IMR-90 (cell line): ENCODE measurements at regions not wholly inside any gene's neighbourhood (a gene's known extent, or its start where the extent isn't known, plus 50 kb on each side); places are given as distances from the start of the nearest gene placed in this dataset.

Experiments
- ATAC-seq: fragments of 200-7000 bp; cut with Tn5 transposase; 2 replicates; pipeline ENCODE4 v1.9.1; 2020; ENCODE audit warnings: low read depth, mild to moderate bottlenecking, moderate library complexity
- BruUV-seq: library from RNA; stranded (reverse); fragments of 400-500 nt; replicated peaks from 2 replicates; lab custom pipeline; 2021; lab: Mats Ljungman, UMichigan
- CTCF ChIA-PET: fragments of 300-600 bp; formaldehyde crosslinking; extraction: SDS; loops from one replicate; lab custom pipeline; 2021; ENCODE audit warnings: antibody characterized with exemption; lab: Yijun Ruan, JAX
- POLR2A ChIA-PET: fragments of 300-600 bp; sonication (Branson Sonifier 250); formaldehyde crosslinking; loops from one replicate; lab custom pipeline; 2022; ENCODE audit warnings: antibody characterized with exemption; ENCODE audit not compliant: unreplicated experiment; lab: Charles Lee
- DNase-seq: peaks from one replicate; pipeline ENCODE4 v3.0.0; 2013
- H2AFZ ChIP-seq: replicated peaks from 2 replicates; pipeline ENCODE3; 2013; ENCODE audit warnings: low read length, mild to moderate bottlenecking; ENCODE audit not compliant: poor library complexity
- H2AK5ac ChIP-seq: 2 replicates; pipeline ENCODE4 v1.6.1; 2013; ENCODE audit warnings: low read depth, low read length, inconsistent platforms
- H2AK9ac ChIP-seq: replicated peaks from 2 replicates; pipeline ENCODE3; 2013; ENCODE audit warnings: mild to moderate bottlenecking, low read depth, low read length, moderate library complexity; ENCODE audit not compliant: poor library complexity
- H2BK120ac ChIP-seq: 2 replicates; pipeline ENCODE4 v1.6.1; 2013; ENCODE audit warnings: low read depth, low read length, inconsistent platforms
- H2BK15ac ChIP-seq: 3 replicates; pipeline ENCODE4 v1.6.1; 2013; ENCODE audit warnings: low read depth, low read length, inconsistent platforms
- H2BK20ac ChIP-seq: 2 replicates; pipeline ENCODE4 v1.6.1; 2013; ENCODE audit warnings: low read depth, mild to moderate bottlenecking, inconsistent platforms, low read length, moderate library complexity
- H2BK5ac ChIP-seq: 2 replicates; pipeline ENCODE4 v1.6.1; 2013; ENCODE audit warnings: mild to moderate bottlenecking, low read depth, low read length, inconsistent platforms; ENCODE audit not compliant: poor library complexity, severe bottlenecking
- H3K14ac ChIP-seq: replicated peaks from 2 replicates; pipeline ENCODE4 v1.6.1; 2013; ENCODE audit warnings: low read depth, low read length, inconsistent platforms
- H3K18ac ChIP-seq: 2 replicates; pipeline ENCODE4 v1.6.1; 2013; ENCODE audit warnings: low read depth, low read length, control low read depth
- H3K23ac ChIP-seq: 2 replicates; pipeline ENCODE4 v1.6.1; 2013; ENCODE audit warnings: low read depth, low read length, inconsistent platforms
- H3K27ac ChIP-seq: 2 replicates; pipeline ENCODE4 v1.5.1; 2013; ENCODE audit warnings: mild to moderate bottlenecking, control low read depth, low read length; ENCODE audit not compliant: insufficient read depth
- H3K27me3 ChIP-seq: 2 replicates; pipeline ENCODE4 v1.6.1; 2013; ENCODE audit warnings: low read length; ENCODE audit not compliant: control insufficient read depth, insufficient read depth
- H3K36me3 ChIP-seq: 2 replicates; pipeline ENCODE4 v1.6.1; 2013; ENCODE audit warnings: low read length, mixed read lengths; ENCODE audit not compliant: control insufficient read depth, insufficient read depth
- H3K4ac ChIP-seq: 2 replicates; pipeline ENCODE4 v1.6.1; 2013; ENCODE audit warnings: low read depth, low read length, inconsistent platforms
- H3K4me1 ChIP-seq: 2 replicates; pipeline ENCODE4 v1.6.1; 2013; ENCODE audit warnings: low read length, mixed read lengths; ENCODE audit not compliant: control insufficient read depth, insufficient read depth
- H3K4me2 ChIP-seq: 2 replicates; pipeline ENCODE4 v1.6.1; 2013; ENCODE audit warnings: low read depth, mild to moderate bottlenecking, control low read depth, low read length, moderate library complexity
- H3K4me3 ChIP-seq: 2 replicates; pipeline ENCODE4 v1.5.1; 2013; ENCODE audit warnings: low read depth, mild to moderate bottlenecking, control low read depth, low read length, moderate library complexity; ENCODE audit not compliant: insufficient read depth
- H3K56ac ChIP-seq: 2 replicates; pipeline ENCODE4 v1.6.1; 2013; ENCODE audit warnings: low read length, inconsistent platforms; ENCODE audit not compliant: insufficient read depth; ENCODE audit errors: extremely low read depth
- H3K79me1 ChIP-seq, 2 experiments: 2 replicates each; pipeline ENCODE4 v1.6.1; 2013; ENCODE audit warnings: low read length in 2 of 2, inconsistent platforms in 1 of 2, low read depth in 1 of 2
- H3K9ac ChIP-seq: 2 replicates; pipeline ENCODE4 v1.6.1; 2013; ENCODE audit warnings: low read depth, low read length, control low read depth
- H3K9me1 ChIP-seq: 2 replicates; pipeline ENCODE4 v1.6.1; 2013; ENCODE audit warnings: low read length, inconsistent platforms; ENCODE audit not compliant: insufficient read depth
- H3K9me3 ChIP-seq: 2 replicates; pipeline ENCODE4 v1.6.1; 2013; ENCODE audit warnings: low read length; ENCODE audit not compliant: control insufficient read depth, insufficient read depth
- H4K20me1 ChIP-seq: 2 replicates; pipeline ENCODE4 v1.6.1; 2013; ENCODE audit warnings: low read length, inconsistent platforms; ENCODE audit not compliant: insufficient read depth
- H4K5ac ChIP-seq: 2 replicates; pipeline ENCODE4 v1.6.1; 2013; ENCODE audit warnings: mild to moderate bottlenecking, low read depth, low read length, control low read depth
- H4K8ac ChIP-seq, 2 experiments: 2 replicates each; pipeline ENCODE4 v1.6.1; 2013; ENCODE audit warnings: low read depth in 2 of 2, low read length in 2 of 2, control low read depth in 1 of 2, inconsistent platforms in 1 of 2
- H4K91ac ChIP-seq: 2 replicates; pipeline ENCODE4 v1.6.1; 2013; ENCODE audit warnings: low read depth, low read length, inconsistent platforms; ENCODE audit not compliant: insufficient read depth
- CEBPB ChIP-seq: IDR thresholded peaks from 2 replicates; pipeline ENCODE4 v1.6.1; 2012; ENCODE audit warnings: low read depth, low read length, improper control_type of control experiment
- CHD1 ChIP-seq: IDR thresholded peaks from 2 replicates; pipeline ENCODE4 v1.6.1; 2012; ENCODE audit warnings: low read depth, low read length, improper control_type of control experiment
- FOS ChIP-seq: fragments of 150-350 bp; IDR thresholded peaks from 2 replicates; pipeline ENCODE4 v1.6.1; 2016; ENCODE audit warnings: low read depth, low read length
- MAFK ChIP-seq: IDR thresholded peaks from 2 replicates; pipeline ENCODE4 v1.6.1; 2012; ENCODE audit warnings: low read depth, low read length, improper control_type of control experiment
- MAZ ChIP-seq: IDR thresholded peaks from 2 replicates; pipeline ENCODE4 v1.6.1; 2012; ENCODE audit warnings: low read depth, mild to moderate bottlenecking, low read length, improper control_type of control experiment, moderate library complexity, borderline replicate concordance
- MXI1 ChIP-seq: IDR thresholded peaks from 2 replicates; pipeline ENCODE4 v1.6.1; 2012; ENCODE audit warnings: low read depth, mild to moderate bottlenecking, low read length, moderate library complexity, borderline replicate concordance
- POLR2A ChIP-seq: IDR thresholded peaks from 2 replicates; pipeline ENCODE4 v1.6.1; 2012; ENCODE audit warnings: mild to moderate bottlenecking, low read depth, low read length
- RAD21 ChIP-seq: IDR thresholded peaks from 2 replicates; pipeline ENCODE4 v1.6.1; 2012; ENCODE audit warnings: low read length, improper control_type of control experiment
- RCOR1 ChIP-seq: IDR thresholded peaks from 2 replicates; pipeline ENCODE4 v1.6.1; 2012; ENCODE audit warnings: mild to moderate bottlenecking, low read length, improper control_type of control experiment; ENCODE audit not compliant: insufficient replicate concordance
- RFX5 ChIP-seq: IDR thresholded peaks from 2 replicates; pipeline ENCODE4 v1.8.0; 2012; ENCODE audit warnings: low read depth, mild to moderate bottlenecking, low read length, moderate library complexity
- SMC3 ChIP-seq: fragments of 150-350 bp; IDR thresholded peaks from 2 replicates; pipeline ENCODE4 v1.6.1; 2016; ENCODE audit warnings: low read depth, mild to moderate bottlenecking, antibody characterized with exemption, low read length, moderate library complexity
- WGBS, 2 experiments: methylation state at CpG; one replicate each; pipeline versions ENCODE4 v1.1.5 to v1.1.7; 2013; ENCODE audit warnings: missing lambda C conversion rate in 2 of 2; ENCODE audit not compliant: insufficient read length in 1 of 2; ENCODE audit errors: extremely low coverage in 2 of 2; 5-methylcytosine and 5-hydroxymethylcytosine counted together
- dilution Hi-C: fragments of 300-500 bp; cut with HindIII; formaldehyde crosslinking; loops from one replicate; pipeline ENCODE4 v1.14.3; 2018; ENCODE audit warnings: low sequenced_read_pairs; ENCODE audit not compliant: unreplicated experiment
- in situ Hi-C: fragments of 300-500 bp; cut with MboI; formaldehyde crosslinking; loops from 3 replicates; pipeline ENCODE4 v1.14.3; 2019; ENCODE audit warnings: low sequenced_read_pairs, inconsistent platforms, mixed read lengths
- intact Hi-C: fragments of 100-400 bp; cut with micrococcal nuclease; formaldehyde crosslinking; loops from 2 replicates; pipeline ENCODE4 v1.10.0; 2022
- TF ChIP-seq, protein P1 (sequence below): conservative IDR thresholded peaks from 2 replicates; pipeline ENCODE4 v1.5.1; 2012; ENCODE audit warnings: mild to moderate bottlenecking, low read depth, low read length, improper control_type of control experiment
- TF ChIP-seq, protein P2 (sequence below): fragments of 150-350 bp; IDR thresholded peaks from 2 replicates; pipeline ENCODE4 v1.6.1; 2016; ENCODE audit warnings: low read depth, mild to moderate bottlenecking, low read length, moderate library complexity, borderline replicate concordance

- Histone ChIP-seq H3K4me2 (no peak overlapping the region), H3K4me1 (no peaks in the 10 kb centered on the region), H3K4ac (no peak overlapping the region), H3K9me1 (no peaks in the 10 kb centered on the region), H3K14ac (no peak overlapping the region), H3K36me3 (no peaks in the 10 kb centered on the region), H3K23ac (no peak overlapping the region), H3K18ac (no peak overlapping the region), H3K9me3 (peaks cover 3% of the 10 kb centered on the region), H2BK120ac (no peak overlapping the region), H2AFZ (no peak overlapping the region), H2AK9ac (no peak overlapping the region), H4K91ac (no peak overlapping the region), H3K56ac (no peak overlapping the region), H2BK20ac (no peak overlapping the region), H2AK5ac (no peak overlapping the region), H3K9ac (no peak overlapping the region), H2BK5ac (no peak overlapping the region), H4K20me1 (no peaks in the 10 kb centered on the region), H3K4me3 (no peak overlapping the region), H2BK15ac (no peak overlapping the region), H4K8ac (no peak overlapping the region), H4K5ac (no peak overlapping the region), H3K79me1 (no peaks in the 10 kb centered on the region), H3K27ac (no peak overlapping the region), H3K27me3 (no peaks in the 10 kb centered on the region)
- BruUV-seq: no TSS peak
- ATAC-seq (no peak), DNase-seq (no peak)
- intact Hi-C loops: no loop called here
- POLR2A ChIA-PET: no interaction called here
- TF ChIP-seq MXI1 (no peak), MAFK (no peak), SMC3 (no peak), FOS (no peak), POLR2A (no peak), CEBPB (no peak), RAD21 (no peak), CHD1 (no peak), MAZ (no peak), RFX5 (no peak), RCOR1 (no peak)
- TF ChIP-seq, protein P1, sequence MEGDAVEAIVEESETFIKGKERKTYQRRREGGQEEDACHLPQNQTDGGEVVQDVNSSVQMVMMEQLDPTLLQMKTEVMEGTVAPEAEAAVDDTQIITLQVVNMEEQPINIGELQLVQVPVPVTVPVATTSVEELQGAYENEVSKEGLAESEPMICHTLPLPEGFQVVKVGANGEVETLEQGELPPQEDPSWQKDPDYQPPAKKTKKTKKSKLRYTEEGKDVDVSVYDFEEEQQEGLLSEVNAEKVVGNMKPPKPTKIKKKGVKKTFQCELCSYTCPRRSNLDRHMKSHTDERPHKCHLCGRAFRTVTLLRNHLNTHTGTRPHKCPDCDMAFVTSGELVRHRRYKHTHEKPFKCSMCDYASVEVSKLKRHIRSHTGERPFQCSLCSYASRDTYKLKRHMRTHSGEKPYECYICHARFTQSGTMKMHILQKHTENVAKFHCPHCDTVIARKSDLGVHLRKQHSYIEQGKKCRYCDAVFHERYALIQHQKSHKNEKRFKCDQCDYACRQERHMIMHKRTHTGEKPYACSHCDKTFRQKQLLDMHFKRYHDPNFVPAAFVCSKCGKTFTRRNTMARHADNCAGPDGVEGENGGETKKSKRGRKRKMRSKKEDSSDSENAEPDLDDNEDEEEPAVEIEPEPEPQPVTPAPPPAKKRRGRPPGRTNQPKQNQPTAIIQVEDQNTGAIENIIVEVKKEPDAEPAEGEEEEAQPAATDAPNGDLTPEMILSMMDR: no peak
- TF ChIP-seq, protein P2, sequence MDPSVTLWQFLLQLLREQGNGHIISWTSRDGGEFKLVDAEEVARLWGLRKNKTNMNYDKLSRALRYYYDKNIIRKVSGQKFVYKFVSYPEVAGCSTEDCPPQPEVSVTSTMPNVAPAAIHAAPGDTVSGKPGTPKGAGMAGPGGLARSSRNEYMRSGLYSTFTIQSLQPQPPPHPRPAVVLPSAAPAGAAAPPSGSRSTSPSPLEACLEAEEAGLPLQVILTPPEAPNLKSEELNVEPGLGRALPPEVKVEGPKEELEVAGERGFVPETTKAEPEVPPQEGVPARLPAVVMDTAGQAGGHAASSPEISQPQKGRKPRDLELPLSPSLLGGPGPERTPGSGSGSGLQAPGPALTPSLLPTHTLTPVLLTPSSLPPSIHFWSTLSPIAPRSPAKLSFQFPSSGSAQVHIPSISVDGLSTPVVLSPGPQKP: no peak
- dilution Hi-C loops: no loop called here
- in situ Hi-C loops: no loop called here
- no CpG with 5 or more reads among the region's 1 CpG for WGBS, 2 experiments
- CTCF ChIA-PET: no interaction called here
Measured at GRCh38 chr17:11135819-11136218, 105.2 kb upstream of the SHISA6 start.
